Smooth muscle cell (in vitro differentiated cells): ENCODE measurements at regions not wholly inside any gene's neighbourhood (a gene's known extent, or its start where the extent isn't known, plus 50 kb on each side); places are given as distances from the start of the nearest gene placed in this dataset.

Source experiments
- DNase-seq: peaks from one replicate; lab custom pipeline; 2025; ENCODE audit not compliant: unreplicated experiment; lab: John Stamatoyannopoulos, UW
- H2AFZ ChIP-seq: fragments of 200-600 bp; sonication (generic); 2 replicates; pipeline ENCODE4 v1.6.0; 2016; ENCODE audit warnings: antibody characterized with exemption, low read depth, mild to moderate bottlenecking
- H3F3A ChIP-seq: fragments of 200-600 bp; sonication (generic); 2 replicates; pipeline ENCODE4 v1.6.0; 2017; ENCODE audit warnings: antibody characterized with exemption, low read depth
- H3K27ac ChIP-seq: fragments of 200-600 bp; sonication (generic); 2 replicates; pipeline ENCODE4 v1.5.1; 2016; ENCODE audit warnings: low read depth, mild to moderate bottlenecking
- H3K27me3 ChIP-seq: fragments of 200-600 bp; sonication (generic); 2 replicates; pipeline ENCODE4 v1.6.1; 2016; ENCODE audit warnings: low read depth, mild to moderate bottlenecking
- H3K36me3 ChIP-seq: fragments of 200-600 bp; sonication (generic); 2 replicates; pipeline ENCODE4 v1.5.1; 2016; ENCODE audit warnings: low read depth
- H3K4me1 ChIP-seq: fragments of 200-600 bp; sonication (generic); 2 replicates; pipeline ENCODE4 v1.5.1; 2016; ENCODE audit warnings: low read depth
- H3K4me2 ChIP-seq: fragments of 200-600 bp; sonication (generic); 2 replicates; pipeline ENCODE4 v1.6.0; 2016; ENCODE audit warnings: mild to moderate bottlenecking
- H3K4me3 ChIP-seq: fragments of 200-600 bp; sonication (generic); 2 replicates; pipeline ENCODE4 v1.5.1; 2016; ENCODE audit warnings: mild to moderate bottlenecking
- H3K79me2 ChIP-seq: fragments of 200-600 bp; sonication (generic); 2 replicates; pipeline ENCODE4 v1.6.0; 2016; ENCODE audit warnings: low read depth, mild to moderate bottlenecking
- H3K9ac ChIP-seq: fragments of 200-600 bp; sonication (generic); 2 replicates; pipeline ENCODE4 v1.6.0; 2016; ENCODE audit warnings: low read depth
- H3K9me3 ChIP-seq: fragments of 200-600 bp; sonication (generic); replicated peaks from 2 replicates; pipeline ENCODE4 v1.5.1; 2016; ENCODE audit warnings: low read depth
- H4K20me1 ChIP-seq: fragments of 200-600 bp; sonication (generic); 2 replicates; pipeline ENCODE4 v1.6.0; 2016; ENCODE audit warnings: low read depth
- WGBS: methylation state at CpG from one replicate; pipeline ENCODE4 v1.1.7; 2016; ENCODE audit warnings: low lambda C conversion rate; 5-methylcytosine and 5-hydroxymethylcytosine counted together
- TF ChIP-seq, protein P1 (sequence below): fragments of 200-600 bp; sonication (generic); IDR thresholded peaks from 2 replicates; pipeline ENCODE4 v1.5.1; 2017; ENCODE audit warnings: borderline replicate concordance, mild to moderate bottlenecking, antibody characterized with exemption; ENCODE audit not compliant: insufficient read depth, poor library complexity, severe bottlenecking

DNA sequence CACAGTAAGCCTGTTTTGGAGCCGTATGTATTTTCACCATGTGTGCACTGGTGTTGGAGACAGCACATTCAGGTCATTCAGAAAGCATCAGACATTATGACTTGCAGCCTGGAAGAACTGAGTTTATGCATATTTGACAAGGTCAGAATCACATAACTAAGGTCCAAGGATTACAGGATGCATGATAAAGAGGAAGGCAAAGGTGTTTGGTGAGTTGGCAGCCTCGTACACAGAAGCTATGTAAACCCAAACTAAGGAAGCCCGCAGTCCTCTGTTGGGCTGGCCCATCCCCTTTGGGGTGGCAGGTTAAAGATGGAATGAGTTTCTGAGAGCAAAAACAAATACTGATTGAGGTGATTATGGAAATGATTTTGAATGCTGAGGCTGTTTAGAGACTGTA lies 218.4 kb downstream of the KTN1 start:
- Histone ChIP-seq H3K9me3 (no peaks in the 10 kb centered on the region), H3K9ac (no peak overlapping the region), H4K20me1 (no peaks in the 10 kb centered on the region), H3K79me2 (no peaks in the 10 kb centered on the region), H3F3A (no peaks in the 10 kb centered on the region), H3K27me3 (no peaks in the 10 kb centered on the region), H3K27ac (no peak overlapping the region), H3K4me2 (no peak overlapping the region), H3K4me3 (no peak overlapping the region), H3K4me1 (no peaks in the 10 kb centered on the region), H2AFZ (no peak overlapping the region), H3K36me3 (no peaks in the 10 kb centered on the region)
- TF ChIP-seq, protein P1, sequence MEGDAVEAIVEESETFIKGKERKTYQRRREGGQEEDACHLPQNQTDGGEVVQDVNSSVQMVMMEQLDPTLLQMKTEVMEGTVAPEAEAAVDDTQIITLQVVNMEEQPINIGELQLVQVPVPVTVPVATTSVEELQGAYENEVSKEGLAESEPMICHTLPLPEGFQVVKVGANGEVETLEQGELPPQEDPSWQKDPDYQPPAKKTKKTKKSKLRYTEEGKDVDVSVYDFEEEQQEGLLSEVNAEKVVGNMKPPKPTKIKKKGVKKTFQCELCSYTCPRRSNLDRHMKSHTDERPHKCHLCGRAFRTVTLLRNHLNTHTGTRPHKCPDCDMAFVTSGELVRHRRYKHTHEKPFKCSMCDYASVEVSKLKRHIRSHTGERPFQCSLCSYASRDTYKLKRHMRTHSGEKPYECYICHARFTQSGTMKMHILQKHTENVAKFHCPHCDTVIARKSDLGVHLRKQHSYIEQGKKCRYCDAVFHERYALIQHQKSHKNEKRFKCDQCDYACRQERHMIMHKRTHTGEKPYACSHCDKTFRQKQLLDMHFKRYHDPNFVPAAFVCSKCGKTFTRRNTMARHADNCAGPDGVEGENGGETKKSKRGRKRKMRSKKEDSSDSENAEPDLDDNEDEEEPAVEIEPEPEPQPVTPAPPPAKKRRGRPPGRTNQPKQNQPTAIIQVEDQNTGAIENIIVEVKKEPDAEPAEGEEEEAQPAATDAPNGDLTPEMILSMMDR: no peak
- WGBS: 86% methylated on average over 3 of the region's 3 CpGs
- DNase-seq: no peak

DNA sequence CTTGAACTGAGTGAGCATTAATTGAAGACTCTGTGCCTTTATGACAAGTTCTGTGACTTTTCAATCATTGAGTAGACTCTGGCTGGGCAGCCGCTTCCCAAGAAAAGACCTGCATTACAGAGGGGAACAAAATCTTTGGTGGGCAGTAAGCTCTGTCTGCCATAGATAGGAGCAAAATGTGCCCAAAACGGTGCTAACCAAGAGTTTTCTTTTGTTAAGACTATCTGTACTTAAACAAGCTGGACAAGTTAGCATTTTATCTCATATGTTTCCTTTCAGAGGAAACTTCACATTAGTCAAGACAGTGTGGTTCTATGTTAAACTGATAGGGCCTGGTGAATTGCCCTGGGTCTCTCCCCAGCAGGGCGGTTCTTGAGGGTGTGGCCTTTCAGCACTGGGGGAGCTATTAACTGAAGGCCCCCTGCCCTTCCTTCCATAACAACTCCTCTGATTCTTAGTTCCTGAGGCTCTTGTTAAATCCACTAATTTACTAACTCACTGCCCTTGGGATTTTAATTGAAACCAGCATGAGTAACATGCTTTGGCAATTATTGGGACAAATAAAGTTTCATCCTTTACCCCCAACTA lies 219.6 kb downstream of the KTN1 start:
- H2AFZ ChIP-seq: no peak overlapping the region
- WGBS: 66% methylated on average over 3 of the region's 3 CpGs
- no peak overlapping the region for H3K4me3 ChIP-seq
- no peaks in the 10 kb centered on the region for H3K4me1 ChIP-seq
- no peaks in the 10 kb centered on the region for H3K79me2 ChIP-seq
- TF ChIP-seq, protein P1: no peak
- no peak for DNase-seq
- H3K36me3 ChIP-seq: no peaks in the 10 kb centered on the region
- H3K4me2 ChIP-seq: no peak overlapping the region
- H3K9ac ChIP-seq: no peak overlapping the region
- no peaks in the 10 kb centered on the region for H4K20me1 ChIP-seq
- H3K9me3 ChIP-seq: no peaks in the 10 kb centered on the region
- H3F3A ChIP-seq: no peaks in the 10 kb centered on the region
- H3K27me3 ChIP-seq: no peaks in the 10 kb centered on the region
- no peak overlapping the region for H3K27ac ChIP-seq

DNA sequence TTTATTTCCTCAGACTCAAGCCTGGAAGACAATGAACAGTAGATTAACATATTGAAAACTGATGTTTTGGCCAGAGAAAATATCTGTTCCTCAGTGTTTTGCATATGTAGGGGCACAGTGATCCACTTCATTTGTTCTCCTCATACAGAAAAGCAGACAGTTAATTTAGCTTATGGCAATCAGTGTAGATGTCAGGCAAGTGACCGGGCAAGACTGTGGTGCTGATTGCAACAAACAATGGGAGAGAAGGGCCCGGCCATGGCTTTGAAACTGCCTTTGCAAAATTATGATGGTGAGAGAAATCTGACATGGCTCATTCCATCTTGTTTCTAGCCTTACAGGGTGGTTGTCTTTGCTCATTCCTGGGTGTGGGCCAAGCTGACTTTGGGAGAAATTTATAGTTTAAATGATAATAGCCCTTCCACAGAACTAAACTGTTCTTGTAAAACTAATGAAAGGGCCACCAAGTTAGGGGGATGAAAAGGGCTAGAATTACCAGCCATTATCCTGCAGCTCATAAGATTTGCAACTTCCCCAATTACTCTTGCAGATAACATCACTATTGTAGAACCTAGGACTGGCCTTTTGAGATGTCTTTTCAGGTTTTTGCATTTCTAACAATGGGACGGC lies 220.3 kb downstream of the KTN1 start:
- Histone ChIP-seq H3K4me1 (no peaks in the 10 kb centered on the region), H3K36me3 (no peaks in the 10 kb centered on the region), H3F3A (no peaks in the 10 kb centered on the region), H3K4me3 (no peak overlapping the region), H3K27ac (no peak overlapping the region), H3K9ac (no peak overlapping the region), H3K27me3 (no peaks in the 10 kb centered on the region), H3K9me3 (no peaks in the 10 kb centered on the region), H3K79me2 (no peaks in the 10 kb centered on the region), H3K4me2 (no peak overlapping the region), H4K20me1 (no peaks in the 10 kb centered on the region), H2AFZ (no peak overlapping the region)
- 63% methylated on average over 3 of the region's 3 CpGs for WGBS
- DNase-seq: no peak
- TF ChIP-seq, protein P1: no peak

DNA sequence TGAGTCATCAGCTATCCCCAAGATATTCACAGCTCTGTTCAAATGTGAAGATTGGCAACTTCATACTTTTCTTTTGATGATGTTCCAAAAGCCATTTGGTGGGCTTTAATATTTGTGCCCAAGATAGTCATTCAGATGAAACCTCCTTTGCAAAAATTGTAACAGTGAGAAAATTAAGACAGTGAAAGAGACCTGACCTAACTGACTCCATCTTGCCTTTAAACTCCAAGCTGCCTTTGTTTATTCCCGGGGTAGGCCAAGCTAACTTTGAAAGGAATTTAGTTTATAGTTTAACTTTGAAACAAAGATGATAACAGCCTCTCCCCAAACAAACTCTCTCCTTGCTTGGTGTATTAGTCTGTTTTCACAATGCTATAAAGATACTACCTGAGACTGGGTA lies 221.1 kb downstream of the KTN1 start:
- no peak overlapping the region for H2AFZ ChIP-seq
- no peak overlapping the region for H3K4me2 ChIP-seq
- 50% methylated on average over 1 of the region's 1 CpG for WGBS

More for the DNA sequence above, 221.1 kb downstream of the KTN1 start:
- Histone ChIP-seq H3K27me3 (no peaks in the 10 kb centered on the region), H3F3A (no peaks in the 10 kb centered on the region), H3K9ac (no peak overlapping the region), H3K4me1 (no peaks in the 10 kb centered on the region), H3K27ac (no peak overlapping the region), H3K9me3 (no peaks in the 10 kb centered on the region), H4K20me1 (no peaks in the 10 kb centered on the region), H3K36me3 (no peaks in the 10 kb centered on the region), H3K4me3 (no peak overlapping the region), H3K79me2 (no peaks in the 10 kb centered on the region)
- TF ChIP-seq, protein P1: no peak
- no peak for DNase-seq
